22Rv1 (cell line): ENCODE measurements at regions not wholly inside any gene's neighbourhood (a gene's known extent, or its start where the extent isn't known, plus 50 kb on each side); places are given as distances from the start of the nearest gene placed in this dataset.

Source experiments
- H3K27ac ChIP-seq: fragments of 450-650 bp; 2 replicates; pipeline ENCODE4 v1.5.1; 2017
- CTCF ChIP-seq: fragments of 450-650 bp; IDR thresholded peaks from 2 replicates; pipeline ENCODE4 v1.5.1; 2017; ENCODE audit warnings: mild to moderate bottlenecking
- ZFX ChIP-seq: fragments of 450-650 bp; IDR thresholded peaks from 2 replicates; pipeline ENCODE4 v1.6.1; 2017; ENCODE audit warnings: antibody characterized with exemption, borderline replicate concordance

DNA sequence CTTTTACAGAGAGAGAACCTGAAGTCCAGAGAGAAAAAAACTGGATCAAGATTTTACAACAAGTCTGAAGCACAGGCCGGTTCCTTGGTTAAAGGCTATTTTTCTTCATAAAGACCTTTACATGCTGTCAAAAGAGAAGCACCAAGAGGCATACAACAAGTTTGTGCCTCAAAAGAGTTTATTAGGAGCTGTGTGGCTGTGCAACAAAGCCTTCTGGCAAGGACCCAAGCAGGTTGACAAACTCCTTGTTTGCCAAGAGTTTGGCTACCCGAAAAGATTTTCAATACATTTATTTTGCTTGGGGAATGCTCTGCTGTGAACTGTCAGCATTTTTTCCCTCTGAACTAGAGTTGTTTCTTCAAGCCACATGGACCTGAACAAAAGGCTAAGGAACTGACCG lies 202.9 kb upstream of the RAD23B start:
- TF ChIP-seq ZFX (no peak), CTCF (no peak)
- no peak overlapping the region for H3K27ac ChIP-seq

- no peak overlapping the region for H3K27ac ChIP-seq
- TF ChIP-seq CTCF (no peak), ZFX (no peak)
Measured at GRCh38 chr9:107086460-107086859, 196.6 kb upstream of the RAD23B start.

DNA sequence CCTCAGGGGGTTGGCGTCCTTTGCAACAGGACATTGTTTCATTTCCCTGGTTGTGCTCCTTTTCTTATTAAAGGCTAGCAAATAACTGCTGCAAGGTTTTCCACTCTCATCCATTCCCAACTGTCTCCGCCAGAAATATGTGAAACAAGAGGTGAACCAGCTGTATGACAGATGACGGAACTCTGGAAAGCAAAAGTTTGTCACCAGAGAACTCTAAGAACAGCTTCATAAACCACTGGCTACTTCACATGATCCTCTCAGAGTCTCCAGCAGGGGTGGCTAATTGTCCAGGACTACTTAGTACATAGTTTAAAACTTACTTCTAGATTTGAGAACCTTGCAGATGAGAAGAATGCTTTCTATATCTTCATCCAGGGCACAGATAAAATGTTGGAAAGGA lies 195.9 kb upstream of the RAD23B start:
- TF ChIP-seq ZFX (no peak), CTCF (no peak)
- H3K27ac ChIP-seq: no peak overlapping the region

- TF ChIP-seq CTCF: no peak
- H3K27ac ChIP-seq: no peak overlapping the region
Measured at GRCh38 chr9:107090218-107090617, 192.9 kb upstream of the RAD23B start.

DNA sequence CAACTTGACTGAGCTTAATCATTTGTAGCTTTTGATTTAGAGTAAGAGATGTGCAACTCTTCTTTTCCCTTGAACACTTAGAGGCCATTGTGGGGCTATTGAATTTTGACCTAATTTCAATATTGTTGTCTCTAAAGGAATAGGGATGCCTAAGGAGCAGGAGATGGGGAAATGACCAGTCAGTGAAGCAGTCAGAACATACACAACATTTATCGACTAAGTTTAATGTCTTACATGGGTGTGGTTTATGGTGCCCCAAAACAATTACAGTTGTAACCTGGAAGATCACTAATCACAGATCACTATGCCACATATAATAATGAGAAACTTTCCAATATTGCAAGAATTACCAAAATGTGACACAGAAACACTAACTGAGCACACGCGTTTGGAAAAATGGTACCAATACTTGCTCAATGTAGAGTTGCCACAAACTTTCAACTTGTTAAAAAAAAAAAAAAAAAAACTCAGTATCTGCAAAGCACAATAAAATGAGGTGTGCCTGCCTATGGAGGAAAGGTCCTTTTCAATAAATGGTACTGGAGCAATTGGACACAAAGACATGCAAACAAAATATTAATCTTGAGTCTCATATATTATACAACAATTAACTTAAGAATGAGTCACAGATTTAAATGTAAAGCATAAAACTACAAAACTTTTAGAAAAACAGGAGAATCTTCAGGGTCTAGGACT lies 189.6 kb upstream of the RAD23B start:
- H3K27ac ChIP-seq: no peak overlapping the region
- TF ChIP-seq CTCF (no peak), ZFX (no peak)

- no peak overlapping the region for H3K27ac ChIP-seq
- TF ChIP-seq CTCF: no peak
- TF ChIP-seq ZFX: no peak
Measured at GRCh38 chr9:107094370-107094769, 188.7 kb upstream of the RAD23B start.

- no peak for TF ChIP-seq CTCF
- no peak for TF ChIP-seq ZFX
- no peak overlapping the region for H3K27ac ChIP-seq
Measured at GRCh38 chr9:107100591-107100990, 182.5 kb upstream of the RAD23B start.
